CD4-positive, alpha-beta T cell treated with Interleukin-15 for 4 hours (primary cell): ENCODE measurements at regions not wholly inside any gene's neighbourhood (a gene's known extent, or its start where the extent isn't known, plus 50 kb on each side); places are given as distances from the start of the nearest gene placed in this dataset.
"Not testable (repeated sequence)": the region's sequence is repeated elsewhere in the genome, so short reads cannot be mapped to it uniquely, and the experiment has no call there.

Experiments
- DNase-seq: peaks from one replicate; pipeline ENCODE4 v3.0.0-alpha.2; 2020; ENCODE audit warnings: low spot score

DNA sequence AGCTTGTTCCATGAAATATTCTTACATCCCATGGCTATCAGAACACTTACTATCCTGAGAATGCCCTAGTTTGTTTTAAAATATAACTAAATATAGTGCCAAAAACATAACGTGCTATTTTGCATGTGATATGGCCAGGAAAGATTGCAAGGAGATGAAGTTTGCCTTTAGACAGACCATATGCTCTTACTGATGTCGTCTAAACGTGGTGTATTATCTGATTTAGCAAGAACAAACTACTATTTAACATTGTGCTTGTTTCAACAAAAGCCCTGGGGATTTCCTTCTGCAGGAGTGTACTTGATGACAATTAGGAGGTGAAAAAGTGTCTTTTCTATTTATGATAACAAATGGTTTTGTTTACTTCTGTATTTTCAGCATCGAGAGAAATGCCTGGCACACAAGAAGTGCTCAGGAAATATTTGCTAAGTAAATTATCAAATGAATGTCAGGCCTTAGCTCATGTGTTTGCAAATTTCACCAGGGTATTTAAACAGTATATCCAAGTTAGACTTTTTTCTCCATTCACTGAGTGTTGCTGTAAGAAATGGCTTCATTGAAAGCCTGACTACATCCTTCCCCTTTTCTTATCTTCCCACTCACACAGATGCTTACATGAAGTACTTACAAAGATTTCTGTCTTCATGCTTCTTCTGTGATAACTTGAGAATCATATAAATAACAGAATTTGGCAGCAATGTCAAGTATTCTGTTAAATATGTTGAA is 1033.6 kb downstream of the CDH8 start:
- no peak for DNase-seq

DNA sequence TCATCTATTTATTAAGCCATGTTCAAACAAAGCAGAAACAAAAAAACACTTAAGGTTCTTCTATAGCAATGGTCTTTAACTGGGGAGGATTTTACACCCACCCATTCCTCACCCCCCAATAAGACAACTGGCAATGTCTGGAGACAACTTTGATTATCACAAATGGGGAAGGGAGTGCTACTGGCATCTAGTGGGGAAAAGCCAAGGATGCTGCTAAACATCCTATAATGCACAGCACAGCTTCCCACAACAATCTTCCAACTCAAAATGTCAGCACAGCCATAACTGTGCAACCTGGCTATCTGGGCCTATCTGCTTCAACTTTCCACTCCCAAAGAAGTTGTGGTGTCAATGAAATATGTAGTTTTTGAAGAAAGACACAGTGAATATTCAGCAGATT is 1044.4 kb downstream of the CDH8 start:
- no peak for DNase-seq

DNA sequence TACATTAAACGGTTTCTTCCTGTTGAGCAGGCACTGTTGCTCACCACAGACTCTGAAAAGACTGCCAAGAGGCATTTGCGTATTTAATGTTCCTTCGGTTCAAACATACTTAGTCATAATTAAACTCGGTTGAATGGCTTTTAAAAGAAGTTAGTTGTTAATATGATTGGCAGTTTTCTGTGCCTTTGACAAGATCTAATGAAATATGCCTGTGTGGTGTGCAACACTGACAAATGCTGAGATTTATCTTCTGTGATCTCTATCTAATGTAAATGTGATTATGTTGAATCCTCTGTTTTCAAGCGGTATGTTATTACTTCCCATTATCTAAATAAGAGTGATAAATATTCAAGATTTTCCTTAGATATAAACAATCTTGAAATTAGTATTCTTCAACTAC is 1046.6 kb downstream of the CDH8 start:
- DNase-seq: no peak

DNA sequence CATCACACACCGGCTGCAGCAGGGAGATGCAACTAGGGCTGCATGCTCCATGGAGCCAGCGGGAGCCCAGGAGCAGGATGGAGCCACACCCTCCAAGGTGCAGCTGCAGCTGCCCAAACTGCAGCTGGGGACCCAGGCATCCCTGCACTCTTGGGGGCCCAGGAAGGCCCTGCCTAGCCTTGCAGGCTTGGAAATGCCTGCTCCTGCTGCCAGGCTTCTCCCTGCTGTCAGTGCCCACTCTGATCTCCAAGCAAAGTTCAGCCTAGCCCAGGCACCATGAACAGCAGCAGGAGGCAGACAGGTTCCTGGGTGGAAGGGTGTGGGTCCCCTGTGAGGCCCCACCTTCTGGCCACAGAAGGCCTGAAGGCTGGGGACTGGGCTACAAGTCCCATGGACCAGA is 1057.1 kb downstream of the CDH8 start:
- no peak for DNase-seq

DNA sequence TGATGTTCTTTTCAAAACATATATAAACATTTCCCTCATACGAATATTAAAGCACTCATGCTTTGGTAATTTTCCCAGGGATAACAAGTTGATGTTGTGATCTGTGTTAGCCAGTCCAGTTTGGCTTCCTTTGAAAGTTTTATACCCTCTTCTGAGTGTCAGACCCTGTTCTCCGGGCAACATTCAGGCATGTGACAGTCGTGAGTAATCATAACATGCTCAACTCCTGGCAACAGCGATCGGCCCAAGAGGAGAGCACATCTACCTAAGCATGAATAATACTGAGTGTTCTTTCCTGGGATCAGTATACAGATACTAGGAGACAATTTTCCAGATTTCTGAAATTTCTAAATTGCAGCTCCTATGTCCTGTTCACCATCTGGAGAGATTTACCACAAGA is 1086.4 kb downstream of the CDH8 start:
- DNase-seq: no peak

DNA sequence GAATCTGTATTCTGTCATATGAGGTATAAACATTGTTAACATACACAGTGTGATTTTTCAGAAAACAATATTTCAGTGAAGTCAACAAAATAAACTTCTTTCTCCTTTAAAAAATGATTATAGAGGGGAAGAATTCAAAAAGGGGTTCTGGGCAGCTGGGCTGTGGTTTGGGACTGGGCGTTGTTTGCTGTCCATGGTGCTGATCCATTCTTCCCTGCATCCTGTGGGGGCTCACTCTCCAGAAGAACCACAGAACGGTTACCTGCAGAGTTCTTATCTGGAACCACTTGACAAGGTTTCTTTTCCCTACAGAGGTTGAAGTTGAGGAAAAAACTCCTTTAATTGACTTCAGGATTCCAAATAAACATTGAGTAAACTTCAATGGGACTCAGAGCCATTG is 1091.0 kb downstream of the CDH8 start:
- DNase-seq: no peak

DNA sequence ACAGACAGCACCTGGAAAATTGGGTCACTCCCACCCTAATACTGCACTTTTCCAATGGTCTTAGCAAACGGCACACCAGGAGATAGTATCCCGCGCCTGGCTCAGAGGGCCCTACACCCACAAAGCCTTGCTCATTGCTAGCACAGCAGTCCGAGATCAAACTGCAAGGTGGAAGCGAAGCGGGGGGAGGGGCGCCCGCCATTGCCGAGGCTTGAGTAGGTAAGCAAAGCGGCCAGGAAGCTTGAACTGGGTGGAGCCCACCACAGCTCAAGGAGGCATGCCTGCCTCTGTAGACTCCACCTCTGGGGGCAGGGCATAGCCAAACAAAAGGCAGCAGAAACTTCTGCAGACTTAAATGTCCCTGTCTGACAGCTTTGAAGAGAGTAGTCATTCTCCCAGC is 1100.0 kb downstream of the CDH8 start:
- DNase-seq: not testable (repeated sequence)

DNA sequence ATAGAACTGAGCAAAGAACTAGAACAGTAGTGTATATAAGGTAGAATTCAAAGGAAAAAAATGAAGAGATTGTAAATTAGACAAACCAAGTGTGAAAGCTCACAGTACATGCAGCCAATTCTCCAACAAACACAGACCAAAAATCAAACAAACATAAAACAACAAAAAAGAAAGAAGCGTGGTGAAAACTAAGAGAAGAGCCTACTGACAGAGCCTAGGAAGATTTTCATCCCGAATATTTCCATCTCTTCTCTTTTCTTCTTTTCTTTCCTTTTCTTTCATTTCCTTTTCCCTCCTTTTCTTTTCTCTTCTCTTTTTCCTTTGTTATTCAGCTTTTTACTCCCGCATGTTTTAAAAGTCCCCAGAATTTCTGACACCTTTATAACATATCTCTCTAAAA is 1103.6 kb downstream of the CDH8 start:
- DNase-seq: no peak

DNA sequence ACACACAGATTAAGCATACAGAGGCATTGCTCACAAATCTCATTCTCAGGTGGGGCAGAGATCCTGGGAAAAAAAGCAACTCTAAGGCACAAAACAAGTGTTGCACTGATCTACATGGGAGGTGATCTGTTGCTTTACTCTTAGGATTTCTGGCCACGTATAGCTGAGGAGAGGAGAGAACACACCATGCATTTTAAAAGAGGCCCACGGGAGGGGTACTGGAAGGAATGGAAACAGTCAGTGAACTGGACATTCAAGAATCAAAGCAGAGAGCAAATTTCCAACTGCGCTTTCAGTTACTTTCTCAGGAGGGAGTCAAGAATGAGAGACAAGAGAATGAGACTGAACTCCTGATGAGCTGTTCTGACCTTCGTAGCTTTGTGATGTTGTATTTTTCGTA is 1105.9 kb downstream of the CDH8 start:
- DNase-seq: no peak

DNA sequence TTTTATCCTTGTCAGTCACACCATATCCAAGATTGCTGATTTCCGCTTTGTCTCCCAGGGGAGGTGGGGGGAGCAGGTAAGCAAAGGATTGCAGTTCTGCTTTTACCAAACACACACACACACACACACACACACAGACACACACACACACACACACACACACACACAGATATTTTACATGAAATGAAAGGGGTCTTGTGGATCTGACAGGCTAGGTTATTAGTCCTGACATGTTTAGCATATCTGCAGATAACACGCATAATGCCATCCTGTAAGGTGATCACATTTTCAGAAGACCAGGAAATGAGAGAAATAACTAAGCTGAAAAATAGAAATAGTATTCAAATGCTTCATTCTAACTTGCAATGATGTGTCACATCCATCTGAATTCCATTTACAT is 1113.3 kb downstream of the CDH8 start:
- DNase-seq: no peak

DNA sequence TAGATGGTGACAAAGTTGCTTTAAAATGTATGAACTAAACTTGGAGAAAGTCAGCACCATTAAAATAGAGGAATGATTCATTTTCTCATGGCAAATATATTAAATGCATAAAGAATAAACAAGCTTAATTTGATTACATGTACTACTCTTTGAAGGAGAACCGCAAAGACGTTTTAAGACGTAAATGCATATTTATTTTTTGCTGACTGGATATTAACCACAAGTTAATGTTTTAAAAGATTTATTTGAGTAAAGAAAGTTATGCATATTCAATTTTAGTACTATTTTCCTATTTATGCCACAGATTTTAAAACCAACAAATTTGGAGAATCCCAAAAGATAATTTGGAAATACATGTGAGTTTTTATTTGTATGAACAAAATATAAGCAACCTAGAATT is 1121.9 kb downstream of the CDH8 start:
- DNase-seq: no peak

DNA sequence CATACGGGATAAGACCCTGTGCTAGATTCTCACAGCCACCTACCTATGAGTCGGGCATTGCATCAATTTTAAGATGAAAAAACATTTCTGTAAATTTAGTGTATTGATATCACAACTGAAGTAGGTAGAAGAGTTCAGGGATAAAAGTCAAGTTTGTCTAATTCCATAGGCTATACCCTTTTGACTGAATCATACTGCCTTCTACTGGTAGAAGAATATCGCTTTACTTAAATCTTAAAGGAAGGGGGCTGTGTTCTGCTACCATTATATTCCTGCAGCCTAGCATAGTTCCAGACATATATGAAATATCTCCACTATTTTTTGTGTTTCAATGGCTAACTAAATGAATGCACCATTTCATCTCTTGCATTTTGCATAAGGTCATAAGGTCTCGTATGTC is 1128.6 kb downstream of the CDH8 start:
- DNase-seq: no peak

DNA sequence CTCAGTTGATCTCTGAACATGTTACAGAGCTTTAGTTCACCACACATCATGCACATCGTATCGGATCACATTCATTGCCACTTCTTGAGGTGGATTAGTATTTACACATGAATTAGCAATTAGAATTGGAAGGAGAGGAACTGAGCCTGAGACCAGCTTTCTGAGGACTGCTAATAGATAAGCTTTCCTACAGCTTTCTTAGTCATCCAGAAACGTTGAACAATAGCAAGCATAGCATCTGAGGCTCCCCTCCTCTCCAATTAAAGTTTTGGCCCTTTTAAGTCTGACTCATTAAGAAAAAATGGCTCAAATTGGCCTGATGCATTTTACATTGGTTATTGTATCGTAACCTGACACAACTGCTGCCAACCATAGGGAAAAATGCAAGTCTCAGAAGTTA is 1130.4 kb downstream of the CDH8 start:
- DNase-seq: no peak

DNA sequence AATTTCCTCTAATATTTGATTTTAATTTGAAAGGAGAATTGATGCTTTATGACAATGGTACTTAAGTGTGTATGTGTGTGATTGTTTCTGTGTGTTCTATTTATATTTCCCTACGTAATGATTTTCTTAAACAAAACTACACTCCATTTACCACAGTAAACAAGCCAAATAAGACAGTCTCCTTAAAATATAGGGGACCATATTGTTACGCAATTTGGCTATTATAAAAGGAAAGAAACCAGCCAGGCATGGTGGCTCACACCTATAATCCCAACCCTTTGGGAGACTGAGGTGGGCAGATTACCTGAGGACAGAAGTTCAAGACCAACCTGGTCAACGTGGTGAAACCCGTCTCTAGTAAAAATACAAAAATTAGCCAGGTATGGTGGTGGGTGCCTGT is 1134.1 kb downstream of the CDH8 start:
- DNase-seq: no peak

DNA sequence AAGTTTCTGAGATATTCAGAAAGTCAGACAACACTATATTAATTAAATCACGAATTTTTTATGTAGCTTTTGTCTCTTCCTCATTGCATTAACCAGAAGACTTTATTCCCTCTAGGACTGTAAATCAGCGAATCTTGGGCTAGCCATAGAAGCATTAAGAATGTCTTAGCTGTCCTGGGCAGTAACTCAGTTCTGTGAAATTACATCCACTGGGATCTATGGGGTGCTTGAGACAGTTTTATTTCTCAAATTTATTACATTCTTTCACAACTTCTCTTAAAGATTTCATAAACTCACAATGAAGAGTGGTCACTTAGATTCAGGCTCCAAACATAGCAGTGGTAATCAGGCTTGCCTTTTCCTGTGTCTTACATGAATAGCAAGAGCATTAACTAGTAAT is 1153.4 kb downstream of the CDH8 start:
- DNase-seq: no peak

DNA sequence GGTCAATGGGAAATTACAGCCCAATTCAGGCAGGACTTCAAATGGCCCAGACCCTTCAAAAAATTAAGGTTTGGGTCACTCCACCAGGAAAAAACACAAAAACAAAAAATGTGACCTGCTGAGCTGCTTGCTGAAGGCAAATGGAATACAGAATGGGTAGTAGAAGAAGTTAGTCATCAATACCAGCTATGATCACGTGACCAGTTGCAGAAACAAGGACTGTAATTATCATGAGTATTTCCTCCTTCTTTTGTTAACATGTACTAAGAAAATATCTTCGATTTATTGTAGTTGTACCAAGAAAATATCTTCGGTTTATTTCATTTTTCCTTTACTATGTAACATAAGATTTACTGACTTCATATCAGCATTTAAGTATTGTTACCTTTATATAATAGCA is 1183.6 kb downstream of the CDH8 start:
- no peak for DNase-seq

DNA sequence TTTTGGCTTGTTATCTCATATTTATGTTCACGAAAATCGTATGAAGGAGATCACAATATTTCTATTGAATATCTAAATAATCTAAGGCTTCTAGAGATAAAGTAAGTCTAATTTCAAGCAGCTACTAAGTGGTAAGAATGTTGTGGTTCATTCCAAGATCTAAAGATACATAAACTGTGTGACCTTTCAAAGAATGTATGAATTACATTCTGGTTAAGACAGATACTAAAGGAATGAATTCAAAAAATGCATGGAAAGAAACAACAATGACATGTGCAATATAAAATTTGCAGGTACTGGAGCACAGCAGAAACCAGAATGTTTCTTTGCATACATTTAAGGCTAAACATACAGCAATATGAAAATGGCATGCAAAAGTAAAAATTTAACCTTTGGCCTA is 1214.6 kb downstream of the CDH8 start:
- DNase-seq: no peak

DNA sequence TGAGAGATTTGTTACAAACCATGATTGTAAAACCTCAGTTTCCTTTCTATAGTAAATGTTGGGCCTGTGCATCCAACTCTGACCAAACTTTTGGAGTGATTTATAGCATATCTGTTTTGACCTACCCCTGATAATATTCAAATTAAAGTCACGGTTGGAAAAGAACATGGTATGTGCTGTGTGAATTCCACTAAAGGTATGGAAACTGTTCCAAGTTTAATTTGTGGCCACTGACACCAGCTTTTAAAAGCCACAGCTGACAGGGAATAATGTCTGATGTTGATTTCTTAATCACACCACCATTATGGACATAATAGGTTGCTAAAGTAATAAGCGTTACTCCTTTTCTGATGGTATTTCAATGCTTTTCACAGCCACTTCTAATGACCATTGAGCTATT is 1215.9 kb downstream of the CDH8 start:
- no peak for DNase-seq

DNA sequence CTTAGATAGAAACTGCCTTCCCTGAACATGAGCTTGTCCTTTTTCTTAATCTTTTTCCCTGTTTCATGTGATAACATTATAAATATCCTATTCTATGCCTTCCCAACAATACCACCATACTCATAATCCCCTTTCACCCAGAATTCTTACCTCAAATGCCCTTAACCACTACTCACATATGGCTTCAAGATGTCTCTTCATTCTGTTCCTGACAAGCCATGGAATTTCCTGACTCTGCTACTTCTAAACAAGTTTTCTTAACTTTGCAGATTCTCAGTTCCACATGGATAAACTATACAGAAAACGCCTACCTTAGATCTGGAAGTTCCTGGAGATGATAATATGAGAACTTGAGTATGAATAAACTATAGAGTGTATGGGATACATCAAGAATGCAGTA is 1217.8 kb downstream of the CDH8 start:
- no peak for DNase-seq

DNA sequence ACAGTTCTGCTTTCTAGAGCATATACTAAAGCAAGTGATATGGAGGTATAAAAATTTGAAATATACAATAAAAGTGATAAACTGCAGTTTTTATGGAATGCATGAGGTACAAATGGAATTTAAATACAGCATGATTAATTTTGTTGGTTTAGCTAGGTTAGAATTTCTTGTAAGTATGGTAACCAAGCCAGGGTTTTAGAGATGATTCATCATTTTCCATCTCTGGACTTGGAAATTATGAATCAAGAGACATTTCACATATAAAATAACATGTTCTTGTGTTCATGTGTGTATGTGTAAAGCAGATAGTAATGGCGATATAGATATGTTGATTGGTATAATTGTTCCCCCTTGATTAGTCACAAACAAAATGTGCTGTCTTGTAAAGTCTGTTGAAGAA is 1219.8 kb downstream of the CDH8 start:
- DNase-seq: no peak

DNA sequence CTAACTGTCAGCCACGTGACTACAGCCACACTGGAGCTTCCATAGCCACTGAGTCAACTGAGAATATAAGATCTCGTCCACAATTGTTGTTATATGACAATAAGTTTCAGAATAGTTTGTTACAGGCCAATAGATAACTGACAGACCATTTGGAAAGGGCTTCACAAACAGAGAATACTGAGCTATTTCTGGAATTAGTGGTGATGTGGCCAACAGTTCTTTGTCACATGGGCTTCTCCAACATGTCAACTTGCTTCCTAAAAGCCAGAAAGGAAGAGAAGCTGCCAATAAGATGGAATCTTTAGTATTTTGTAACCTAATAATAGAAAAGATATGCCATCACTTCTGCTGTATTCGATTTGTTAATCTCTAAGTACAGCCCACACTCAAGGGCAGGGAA is 1220.4 kb downstream of the CDH8 start:
- no peak for DNase-seq

DNA sequence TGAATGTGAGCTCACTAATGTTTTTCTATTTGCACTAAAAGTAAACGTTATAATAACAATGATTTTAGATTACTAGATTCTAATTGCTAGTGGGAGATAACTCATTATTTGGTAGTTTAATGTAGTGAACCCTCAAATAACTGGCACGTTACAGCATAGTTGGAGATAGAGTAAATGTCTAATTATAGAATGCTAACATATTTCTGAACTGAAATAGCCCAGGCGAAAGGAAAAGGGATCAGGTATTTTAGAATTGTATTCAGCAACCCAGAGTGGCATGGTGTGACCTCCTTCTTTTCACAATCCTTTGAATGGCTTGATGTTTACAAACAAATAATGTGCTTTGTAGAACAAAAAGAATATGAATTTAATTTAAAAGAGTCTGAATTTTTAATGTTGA is 1221.2 kb downstream of the CDH8 start:
- DNase-seq: no peak

DNA sequence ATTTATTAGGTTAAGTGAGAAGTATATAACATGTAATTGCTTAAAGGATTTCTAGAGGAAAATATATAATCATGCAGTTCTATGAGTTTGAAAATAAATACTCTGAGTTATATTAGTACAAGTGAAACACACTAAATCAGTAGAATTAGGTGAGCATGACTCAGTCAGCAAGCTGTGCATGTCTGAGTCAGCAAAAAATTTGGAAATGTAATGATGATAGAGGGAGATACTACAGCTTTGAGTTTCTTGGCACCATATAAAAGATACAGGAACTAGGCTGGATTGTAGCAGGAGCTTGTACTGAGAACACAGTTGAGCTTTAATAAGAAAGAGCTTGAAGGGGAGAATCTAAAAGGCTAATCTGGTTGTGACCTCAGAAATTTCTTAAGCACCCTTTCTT is 1224.6 kb downstream of the CDH8 start:
- no peak for DNase-seq

DNA sequence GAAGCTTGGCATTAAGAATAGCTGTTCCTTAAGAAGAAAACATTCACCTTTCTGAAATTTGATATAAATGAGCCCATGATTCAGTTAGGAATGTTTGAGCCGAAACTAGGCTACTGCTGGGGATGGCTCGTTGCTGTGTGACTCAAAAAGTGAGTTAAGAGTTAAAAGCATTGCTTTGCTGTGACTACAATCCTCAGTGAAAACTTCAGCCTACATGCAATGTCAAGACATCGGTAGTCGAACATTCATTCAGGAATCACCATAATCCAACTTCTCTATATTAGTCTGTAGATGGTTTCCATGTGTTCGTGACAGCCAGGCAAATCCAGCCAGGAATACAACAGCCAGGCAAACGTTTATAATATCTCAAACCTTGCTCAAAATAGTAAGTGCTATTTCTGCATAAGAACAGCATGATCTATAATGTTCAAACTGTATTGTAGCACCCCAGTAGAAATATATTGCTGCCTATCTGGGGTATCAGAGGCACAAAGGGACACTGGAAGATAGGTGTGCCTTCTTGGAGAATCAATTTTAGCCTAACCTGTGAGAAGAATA is 1225.1 kb downstream of the CDH8 start:
- no peak for DNase-seq

DNA sequence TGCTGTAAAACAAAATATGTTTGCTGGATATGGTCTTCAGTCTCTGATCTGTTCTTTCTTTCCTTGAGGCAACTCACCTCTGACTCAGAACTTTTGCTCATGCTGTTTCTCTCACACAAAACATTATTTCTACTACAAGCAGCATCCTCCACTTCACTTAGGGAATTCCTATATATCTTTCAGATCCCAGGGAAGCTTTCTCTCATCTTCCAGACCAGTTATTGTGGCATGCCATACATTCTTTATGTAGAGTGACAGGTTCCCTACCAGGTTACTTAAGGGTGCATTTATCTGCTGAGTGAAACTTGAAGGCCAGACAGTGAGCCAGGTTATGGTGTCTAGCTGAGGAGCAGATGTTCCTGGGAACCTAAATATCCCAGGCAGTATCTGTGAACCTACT is 1226.0 kb downstream of the CDH8 start:
- no peak for DNase-seq
